HG03575 (cell line): ENCODE measurements at regions not wholly inside any gene's neighbourhood (a gene's known extent, or its start where the extent isn't known, plus 50 kb on each side); places are given as distances from the start of the nearest gene placed in this dataset.

ENCODE experiments used
- ATAC-seq: cut with Tn5 transposase; IDR thresholded peaks from one replicate; pipeline ENCODE4 v1.9.1; 2021; ENCODE audit not compliant: unreplicated experiment, insufficient number of reproducible peaks, low FRiP score; ENCODE audit errors: extremely low read depth

DNA sequence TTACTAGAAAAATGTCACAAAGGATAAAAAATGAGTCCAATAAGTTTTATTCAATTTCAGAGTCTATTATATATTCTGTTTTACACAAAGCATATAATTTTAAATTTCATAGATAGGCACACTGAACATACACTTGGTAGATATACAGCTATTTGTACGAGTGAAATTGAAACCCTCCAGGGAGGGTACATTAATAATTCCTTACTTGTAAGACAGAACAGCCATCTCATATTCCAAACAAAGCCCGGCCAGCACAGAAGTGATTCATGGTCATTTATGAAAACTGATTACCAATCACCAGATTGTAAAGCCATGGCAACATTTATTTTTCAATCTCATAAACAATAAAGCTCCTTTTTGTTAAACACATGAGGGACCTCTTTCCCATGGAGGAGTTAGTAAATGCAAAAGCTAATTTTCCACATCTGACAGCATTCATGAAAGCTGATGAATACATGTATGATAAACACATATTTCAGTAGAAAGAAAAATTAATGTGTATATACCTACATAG is 190.6 kb downstream of the TDRD15 start:
- no peak for ATAC-seq

GRCh38 chr2:21317131-21317530 is 193.4 kb downstream of the TDRD15 start:
- ATAC-seq = peak; percentile 54

DNA sequence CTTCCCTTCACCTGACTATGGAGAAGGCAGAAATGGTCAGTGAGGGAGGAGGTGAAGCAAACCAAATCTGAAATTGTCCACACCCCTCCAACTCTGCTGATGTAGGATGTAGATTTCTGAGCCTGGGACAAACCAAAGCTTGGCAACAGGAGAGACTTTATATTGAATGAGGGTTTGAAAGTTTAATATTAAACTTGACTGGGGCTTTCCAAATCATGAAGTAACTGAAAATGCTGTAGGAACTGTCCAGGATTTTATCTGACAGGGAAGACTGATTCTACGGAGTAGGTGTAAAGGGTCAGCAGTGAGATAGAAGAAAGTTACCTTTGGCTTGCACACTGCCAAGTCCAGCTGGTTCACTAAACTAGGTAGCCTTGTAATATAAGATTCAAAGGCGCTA is 194.5 kb downstream of the TDRD15 start:
- ATAC-seq = no peak

DNA sequence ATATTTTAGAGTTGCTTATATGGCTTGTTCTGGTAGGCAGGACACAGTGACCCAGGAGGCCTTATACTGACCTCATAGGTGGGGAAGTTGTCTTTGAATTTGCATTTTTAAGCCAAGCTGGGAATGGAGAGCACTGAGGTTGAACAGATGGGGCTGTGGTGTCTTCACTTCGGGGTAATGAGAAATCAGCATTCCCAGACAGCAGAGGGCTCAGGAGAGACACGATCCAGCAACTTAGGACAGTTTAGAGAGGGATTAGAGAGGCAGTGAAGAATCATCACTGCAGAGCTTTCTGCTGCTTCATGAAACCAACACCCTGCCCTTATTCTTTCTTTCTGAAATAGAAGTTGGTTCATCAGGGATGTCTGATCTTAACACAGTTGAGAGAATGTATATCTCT is 202.4 kb downstream of the TDRD15 start:
- no peak for ATAC-seq

- ATAC-seq = no peak
These were observed 204.4 kb downstream of the TDRD15 start for GRCh38 chr2:21328177-21328576.

- no peak for ATAC-seq
These were observed 207.1 kb downstream of the TDRD15 start for GRCh38 chr2:21330786-21331391.

DNA sequence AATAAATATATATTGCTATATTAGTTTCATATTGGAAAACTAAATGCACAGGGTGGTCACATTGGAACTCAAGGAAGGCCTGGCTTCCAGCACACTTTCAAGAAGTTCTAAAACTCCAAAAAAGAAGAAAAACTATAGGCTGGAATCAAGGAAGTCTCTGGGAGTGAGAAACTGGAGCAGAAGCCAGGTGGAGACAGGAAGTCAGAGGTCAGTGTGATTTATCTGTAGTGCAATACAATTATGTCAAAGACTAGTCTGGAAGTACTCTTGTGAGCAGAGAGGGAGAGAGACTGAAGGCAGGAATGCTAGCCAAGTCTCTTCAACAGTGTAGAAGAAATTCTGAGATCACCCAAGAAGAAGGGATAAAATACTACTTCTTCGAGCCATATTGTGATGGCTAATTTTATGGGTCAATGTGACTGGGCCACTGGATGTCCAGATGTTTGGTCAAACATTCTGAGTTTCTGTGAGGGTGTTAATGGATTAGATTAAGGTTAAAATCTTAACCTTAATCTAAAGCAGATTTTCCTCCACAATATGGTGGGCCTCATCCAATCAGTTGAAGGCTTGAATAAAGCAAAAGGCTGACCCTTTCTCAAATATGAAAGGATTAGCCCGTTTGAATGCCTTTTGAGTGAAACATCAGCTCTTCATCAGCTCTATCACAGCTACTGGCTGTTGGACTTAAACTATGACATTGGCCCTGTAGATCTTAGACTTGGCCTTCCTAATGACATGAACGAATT is 208.0 kb downstream of the TDRD15 start:
- ATAC-seq = no peak

DNA sequence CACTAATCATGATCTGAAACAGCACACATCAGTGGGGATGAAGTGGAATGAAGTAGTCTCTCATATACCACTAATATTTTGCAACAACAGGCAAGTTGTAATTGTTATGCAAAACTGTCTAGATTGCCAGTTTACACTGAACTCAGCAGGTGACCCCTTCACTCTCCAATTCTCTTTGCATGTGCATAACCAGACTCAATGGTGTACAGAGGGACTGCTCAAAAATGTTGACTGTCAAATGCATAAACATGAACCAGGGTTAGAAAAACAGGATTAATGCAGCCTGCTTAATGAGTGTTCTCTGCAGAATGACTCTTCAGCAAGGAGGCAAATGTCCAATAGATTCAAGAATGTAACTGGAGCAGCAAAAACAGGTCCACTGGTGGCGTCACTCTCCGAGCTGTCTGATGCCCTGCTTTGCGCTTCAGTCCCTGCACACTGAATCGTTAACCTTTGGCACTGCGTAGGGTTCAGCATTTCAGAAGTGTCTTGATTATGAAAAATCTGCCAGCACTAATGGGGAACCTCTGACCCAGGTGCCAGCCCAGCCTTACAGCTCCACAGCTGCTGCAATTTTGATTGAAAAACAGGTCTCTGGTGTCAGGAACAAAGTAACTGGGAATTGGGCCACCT is 209.3 kb downstream of the TDRD15 start:
- ATAC-seq = no peak

GRCh38 chr2:21333684-21334083 is 209.9 kb downstream of the TDRD15 start:
- no peak for ATAC-seq

GRCh38 chr2:21346984-21347383 is 223.2 kb downstream of the TDRD15 start:
- no peak for ATAC-seq

DNA sequence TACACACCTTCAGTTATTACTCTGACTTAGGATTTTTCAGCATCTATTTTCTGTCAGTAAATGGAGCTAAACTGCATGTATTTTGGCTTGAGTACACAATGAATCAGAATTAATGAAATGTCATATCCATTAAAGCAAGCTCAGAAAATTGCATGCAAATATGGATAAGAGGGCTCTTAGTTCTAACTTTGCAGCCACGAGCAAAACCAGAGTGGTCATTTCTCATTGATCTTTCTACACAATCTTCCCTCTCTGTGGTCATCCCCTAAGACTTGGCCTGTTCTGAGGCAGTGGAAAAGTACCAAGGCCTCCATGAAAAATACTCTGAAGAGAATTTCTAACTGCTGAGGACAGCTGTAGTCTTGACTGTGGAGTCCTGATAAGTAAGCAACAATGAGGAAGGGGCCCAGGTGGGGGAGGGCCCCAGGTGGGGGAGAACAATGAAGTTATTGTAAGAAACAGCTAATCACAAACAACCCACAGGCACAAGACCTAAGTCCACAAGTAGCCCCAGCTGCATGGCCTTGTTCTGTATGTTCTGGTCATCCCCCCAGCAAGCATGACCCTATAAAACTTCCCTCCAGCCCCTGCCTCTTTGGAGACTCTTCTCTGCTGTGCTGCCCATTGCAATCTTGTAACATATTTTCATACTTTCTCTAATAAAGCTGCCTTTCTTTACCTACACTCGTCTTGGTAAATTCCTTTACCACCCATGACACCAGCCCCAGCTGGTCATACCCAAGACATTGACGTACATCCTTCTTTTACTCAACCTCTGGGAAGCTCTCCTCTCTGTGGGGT is 230.3 kb downstream of the TDRD15 start:
- ATAC-seq = no peak

GRCh38 chr2:21356086-21356856 is 232.5 kb downstream of the TDRD15 start:
- no peak for ATAC-seq

DNA sequence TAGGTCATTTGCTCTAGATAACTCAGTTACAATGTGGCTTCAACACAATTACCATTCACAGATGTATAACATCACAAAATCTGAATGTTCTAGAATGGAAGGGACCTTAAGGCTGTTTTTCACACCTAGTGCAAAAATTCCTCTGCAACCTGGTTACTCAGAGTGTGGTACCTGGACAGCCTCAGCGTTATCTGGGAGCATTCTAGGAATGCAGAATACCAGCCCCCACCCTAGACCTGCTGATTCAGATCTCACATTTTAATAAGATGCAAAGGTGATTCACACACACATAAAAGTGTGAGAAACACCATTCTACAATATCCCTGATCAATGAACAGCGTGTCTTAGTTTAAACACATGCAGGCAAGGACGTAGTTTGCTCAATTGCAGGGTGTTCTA is 233.1 kb downstream of the TDRD15 start:
- no peak for ATAC-seq

DNA sequence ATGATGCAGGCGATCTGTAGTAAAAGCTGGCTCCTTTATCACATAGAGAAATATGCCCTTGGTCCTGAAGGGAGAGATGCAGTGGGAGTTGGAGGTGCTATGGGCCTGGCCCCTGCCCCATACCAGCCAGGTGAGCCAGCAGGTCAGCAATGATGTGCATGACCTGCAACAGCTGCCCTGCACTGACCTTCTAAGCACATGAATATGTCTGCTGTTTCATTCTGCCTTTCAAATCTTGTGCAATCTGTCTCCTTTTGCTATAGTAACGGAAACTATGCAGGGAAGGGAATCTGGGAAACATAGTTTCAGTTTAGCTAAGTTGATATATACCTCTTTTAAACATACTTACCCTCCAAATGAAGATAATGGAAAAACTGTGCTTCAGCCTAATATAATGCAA is 235.2 kb downstream of the TDRD15 start:
- ATAC-seq = no peak

DNA sequence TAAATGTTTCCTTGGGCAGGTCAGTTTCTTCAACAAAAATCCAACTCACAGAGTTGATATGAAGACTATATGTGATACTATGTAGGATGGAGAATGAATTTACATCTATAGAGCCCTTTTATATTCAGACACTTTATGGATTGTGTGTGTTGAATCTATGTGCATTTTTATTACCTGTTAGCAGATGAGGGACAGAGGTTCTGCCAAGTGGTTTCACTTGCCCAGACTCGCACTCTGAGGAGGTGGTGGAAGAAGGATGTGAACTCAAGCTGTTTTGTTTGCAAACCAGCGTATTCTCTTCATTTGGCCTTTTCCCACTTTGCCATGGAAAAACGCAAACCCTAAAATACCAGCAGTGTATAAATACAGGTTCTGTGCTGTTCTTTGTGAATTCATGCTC is 237.6 kb downstream of the TDRD15 start:
- no peak for ATAC-seq

- ATAC-seq = no peak
These were observed 238.3 kb downstream of the TDRD15 start for GRCh38 chr2:21361957-21362486.

DNA sequence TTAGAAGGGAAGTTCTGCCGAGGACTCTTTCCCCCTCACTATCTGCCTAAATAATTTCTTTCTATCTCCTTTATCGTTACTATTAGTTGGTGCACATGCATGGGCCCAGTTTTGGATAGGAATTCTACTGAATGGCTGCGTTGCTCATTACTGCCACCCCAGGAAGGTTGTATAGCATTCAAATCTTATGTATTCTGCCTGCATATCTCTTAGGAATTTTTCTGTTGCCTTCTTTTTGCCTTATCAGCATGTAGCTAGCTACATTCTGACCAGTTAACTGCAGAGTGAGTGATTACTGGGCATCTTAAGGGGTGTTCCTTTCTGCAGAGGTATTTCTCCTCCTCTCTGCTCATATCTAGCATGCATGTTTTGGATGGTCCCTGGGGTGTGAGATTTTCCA is 239.6 kb downstream of the TDRD15 start:
- no peak for ATAC-seq

- no peak for ATAC-seq
These were observed 243.7 kb downstream of the TDRD15 start for GRCh38 chr2:21367421-21367820.

DNA sequence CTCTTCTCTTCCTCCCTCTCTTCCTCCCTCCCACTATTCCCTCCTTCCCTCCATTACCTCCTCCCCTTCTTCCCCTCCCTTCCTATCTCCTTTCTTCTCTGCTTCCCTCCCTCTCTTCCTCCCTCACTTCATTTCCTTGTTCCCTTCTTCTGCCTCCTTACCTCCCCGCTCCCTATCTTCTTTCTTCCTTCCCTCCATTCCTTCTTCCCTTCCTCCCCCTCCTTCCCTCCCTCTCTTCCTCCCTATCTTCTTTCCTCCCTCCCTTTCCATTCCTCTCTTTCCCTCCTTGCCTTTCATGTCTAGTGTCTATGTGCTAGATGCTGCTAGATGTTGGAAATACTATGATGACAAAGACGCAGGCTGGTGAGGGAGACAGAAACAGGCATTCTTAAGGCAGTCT is 246.0 kb downstream of the TDRD15 start:
- no peak for ATAC-seq
